Mesothelial cell of epicardium (in vitro differentiated cells): ENCODE measurements at regions not wholly inside any gene's neighbourhood (a gene's known extent, or its start where the extent isn't known, plus 50 kb on each side); places are given as distances from the start of the nearest gene placed in this dataset.

Experiments
- DNase-seq, 2 experiments: peaks; one replicate each; pipeline ENCODE4 v3.0.0; 2021; ENCODE audit warnings: low spot score in 2 of 2; ENCODE audit not compliant: unreplicated experiment in 2 of 2
- H3K27ac Mint-ChIP-seq: 2 replicates; pipeline ENCODE4 v1.8.0; 2021; ENCODE audit warnings: mixed read lengths
- H3K27me3 Mint-ChIP-seq: 2 replicates; pipeline ENCODE4 v1.8.0; 2021; ENCODE audit warnings: low read depth, mixed read lengths
- H3K36me3 Mint-ChIP-seq: 2 replicates; pipeline ENCODE4 v1.8.0; 2021; ENCODE audit warnings: mixed read lengths
- H3K4me1 Mint-ChIP-seq: 2 replicates; pipeline ENCODE4 v1.8.0; 2021; ENCODE audit warnings: mixed read lengths
- H3K4me3 Mint-ChIP-seq: 2 replicates; pipeline ENCODE4 v1.8.0; 2021; ENCODE audit warnings: mild to moderate bottlenecking, moderate library complexity, mixed read lengths
- H3K9me3 Mint-ChIP-seq: 2 replicates; pipeline ENCODE4 v1.8.0; 2021; ENCODE audit warnings: mixed read lengths
- TF ChIP-seq, protein P1 (sequence below): fragments of 200-600 bp; sonication (generic); IDR thresholded peaks from one replicate; pipeline ENCODE4 v1.5.0; 2021; ENCODE audit warnings: antibody characterized with exemption; ENCODE audit not compliant: unreplicated experiment

DNA sequence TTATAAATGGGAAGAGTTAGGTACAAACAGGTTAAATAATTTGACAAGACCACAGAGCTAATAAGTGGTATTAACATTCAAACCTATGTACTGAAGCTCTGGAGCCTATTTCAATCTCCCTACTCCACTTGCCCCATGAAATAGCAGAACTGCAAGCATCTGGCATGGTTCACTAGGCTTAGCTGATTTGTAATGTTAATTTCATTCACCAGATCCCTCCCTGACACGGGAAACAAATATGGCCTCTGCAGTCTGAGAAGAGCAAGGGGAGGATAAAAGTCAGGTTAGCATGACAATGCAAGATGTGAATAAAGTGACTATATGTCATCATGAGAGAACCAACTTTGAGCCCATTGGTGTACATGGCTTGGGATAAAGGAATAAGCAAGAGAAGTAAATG, 428.8 kb downstream of the BRINP1 start:
- TF ChIP-seq, protein P1, sequence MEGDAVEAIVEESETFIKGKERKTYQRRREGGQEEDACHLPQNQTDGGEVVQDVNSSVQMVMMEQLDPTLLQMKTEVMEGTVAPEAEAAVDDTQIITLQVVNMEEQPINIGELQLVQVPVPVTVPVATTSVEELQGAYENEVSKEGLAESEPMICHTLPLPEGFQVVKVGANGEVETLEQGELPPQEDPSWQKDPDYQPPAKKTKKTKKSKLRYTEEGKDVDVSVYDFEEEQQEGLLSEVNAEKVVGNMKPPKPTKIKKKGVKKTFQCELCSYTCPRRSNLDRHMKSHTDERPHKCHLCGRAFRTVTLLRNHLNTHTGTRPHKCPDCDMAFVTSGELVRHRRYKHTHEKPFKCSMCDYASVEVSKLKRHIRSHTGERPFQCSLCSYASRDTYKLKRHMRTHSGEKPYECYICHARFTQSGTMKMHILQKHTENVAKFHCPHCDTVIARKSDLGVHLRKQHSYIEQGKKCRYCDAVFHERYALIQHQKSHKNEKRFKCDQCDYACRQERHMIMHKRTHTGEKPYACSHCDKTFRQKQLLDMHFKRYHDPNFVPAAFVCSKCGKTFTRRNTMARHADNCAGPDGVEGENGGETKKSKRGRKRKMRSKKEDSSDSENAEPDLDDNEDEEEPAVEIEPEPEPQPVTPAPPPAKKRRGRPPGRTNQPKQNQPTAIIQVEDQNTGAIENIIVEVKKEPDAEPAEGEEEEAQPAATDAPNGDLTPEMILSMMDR = no peak
- H3K27ac Mint-ChIP-seq = no peak overlapping the region

DNA sequence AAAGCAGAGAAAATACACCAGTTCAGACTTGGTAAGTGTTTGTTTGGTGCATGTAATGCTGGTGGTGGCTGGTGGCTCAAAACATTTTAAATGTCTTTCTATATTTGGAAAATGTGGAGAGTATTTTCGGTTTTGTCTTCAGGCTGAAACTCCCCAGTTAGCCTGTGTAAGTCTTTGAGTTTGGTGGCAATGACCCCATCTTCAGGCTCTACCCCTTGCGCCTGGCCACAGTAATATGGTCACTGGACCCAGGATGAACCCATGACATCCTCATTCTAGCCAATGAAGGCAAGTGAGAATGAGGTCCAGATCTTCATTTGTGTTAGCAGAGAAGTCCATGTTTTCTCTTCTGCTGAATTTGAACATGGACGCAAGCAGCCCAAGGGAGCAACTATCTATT, 422.6 kb downstream of the BRINP1 start:
- no peak for DNase-seq
- H3K9me3 Mint-ChIP-seq = no peaks in the 10 kb centered on the region
- H3K27me3 Mint-ChIP-seq = no peaks in the 10 kb centered on the region
- H3K4me1 Mint-ChIP-seq = no peaks in the 10 kb centered on the region
- H3K27ac Mint-ChIP-seq = no peak overlapping the region
- TF ChIP-seq, protein P1 = no peak
- no peak overlapping the region for H3K4me3 Mint-ChIP-seq
- no peaks in the 10 kb centered on the region for H3K36me3 Mint-ChIP-seq

More for the DNA sequence above, 428.8 kb downstream of the BRINP1 start:
- Mint-ChIP-seq H3K4me3 (no peak overlapping the region), H3K36me3 (no peaks in the 10 kb centered on the region), H3K9me3 (peaks cover 7% of the 10 kb centered on the region), H3K4me1 (no peaks in the 10 kb centered on the region), H3K27me3 (no peaks in the 10 kb centered on the region)
- DNase-seq = no peak

DNA sequence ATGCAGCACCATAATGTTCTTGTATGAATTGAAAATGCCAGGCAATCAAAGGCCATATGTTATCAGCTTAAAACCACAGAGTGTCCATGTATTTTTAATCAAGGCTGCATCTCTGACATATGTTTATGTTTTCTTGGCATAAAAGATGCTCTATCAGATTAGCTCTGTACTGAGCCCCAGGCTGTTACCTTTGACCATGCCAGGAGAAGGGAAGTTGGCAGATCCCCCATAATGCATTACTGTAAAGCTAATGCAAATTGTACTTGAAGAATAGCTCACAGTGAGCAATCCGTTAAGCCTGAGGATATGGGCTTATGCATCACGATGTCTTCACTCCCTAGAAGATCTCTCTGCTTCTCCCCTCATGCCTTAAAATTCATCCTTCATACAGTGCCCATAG, 414.4 kb downstream of the BRINP1 start:
- no peaks in the 10 kb centered on the region for H3K4me1 Mint-ChIP-seq
- no peak overlapping the region for H3K4me3 Mint-ChIP-seq
- DNase-seq = no peak
- H3K9me3 Mint-ChIP-seq = no peaks in the 10 kb centered on the region
- H3K36me3 Mint-ChIP-seq = no peaks in the 10 kb centered on the region
- TF ChIP-seq, protein P1 = no peak
- H3K27ac Mint-ChIP-seq = no peak overlapping the region
- no peaks in the 10 kb centered on the region for H3K27me3 Mint-ChIP-seq

DNA sequence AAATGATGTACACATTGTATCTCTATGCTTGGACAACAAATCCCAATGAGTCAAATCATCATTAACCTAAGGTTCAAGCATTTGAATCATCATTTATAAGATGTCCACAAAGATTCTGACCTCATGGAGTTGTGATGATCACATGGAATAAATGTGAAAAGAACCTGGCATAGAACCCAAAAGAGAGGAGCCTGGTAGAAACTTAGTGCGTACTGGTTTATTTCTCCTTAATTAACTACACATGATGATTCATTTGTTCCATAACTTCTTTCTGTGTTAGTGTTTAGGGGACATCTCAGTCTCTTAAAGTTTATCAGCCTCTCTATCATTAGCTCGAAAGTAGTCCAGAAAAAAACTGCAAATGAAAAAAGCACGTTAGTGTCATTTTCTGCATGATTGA, 411.6 kb downstream of the BRINP1 start:
- H3K27ac Mint-ChIP-seq = no peak overlapping the region
- no peak overlapping the region for H3K4me3 Mint-ChIP-seq
- DNase-seq = no peak
- H3K36me3 Mint-ChIP-seq = no peaks in the 10 kb centered on the region
- no peaks in the 10 kb centered on the region for H3K27me3 Mint-ChIP-seq
- TF ChIP-seq, protein P1 = no peak
- no peaks in the 10 kb centered on the region for H3K4me1 Mint-ChIP-seq
- no peaks in the 10 kb centered on the region for H3K9me3 Mint-ChIP-seq

DNA sequence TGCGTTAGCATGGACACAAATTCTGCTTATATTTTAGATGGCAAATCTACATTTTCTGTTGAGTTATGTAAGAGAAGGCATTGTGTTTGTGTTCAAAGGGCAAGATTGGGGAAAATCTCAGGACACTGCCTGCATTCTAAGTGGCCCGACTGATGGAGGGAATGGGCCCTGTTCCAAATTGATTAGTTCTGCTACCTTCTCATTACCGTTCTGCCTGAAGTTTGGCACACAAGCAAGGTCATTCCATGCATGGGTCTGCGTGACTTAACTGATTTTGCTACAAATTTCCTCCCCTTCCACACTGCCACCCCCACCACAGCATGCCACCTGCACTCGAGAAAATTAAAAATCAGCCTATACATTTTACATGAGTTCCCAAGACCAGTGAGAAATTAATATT, 409.9 kb downstream of the BRINP1 start:
- TF ChIP-seq, protein P1 = no peak
- Mint-ChIP-seq H3K4me3 (no peak overlapping the region), H3K4me1 (no peaks in the 10 kb centered on the region), H3K36me3 (no peaks in the 10 kb centered on the region), H3K9me3 (no peaks in the 10 kb centered on the region), H3K27me3 (no peaks in the 10 kb centered on the region), H3K27ac (no peak overlapping the region)
- no peak for DNase-seq

DNA sequence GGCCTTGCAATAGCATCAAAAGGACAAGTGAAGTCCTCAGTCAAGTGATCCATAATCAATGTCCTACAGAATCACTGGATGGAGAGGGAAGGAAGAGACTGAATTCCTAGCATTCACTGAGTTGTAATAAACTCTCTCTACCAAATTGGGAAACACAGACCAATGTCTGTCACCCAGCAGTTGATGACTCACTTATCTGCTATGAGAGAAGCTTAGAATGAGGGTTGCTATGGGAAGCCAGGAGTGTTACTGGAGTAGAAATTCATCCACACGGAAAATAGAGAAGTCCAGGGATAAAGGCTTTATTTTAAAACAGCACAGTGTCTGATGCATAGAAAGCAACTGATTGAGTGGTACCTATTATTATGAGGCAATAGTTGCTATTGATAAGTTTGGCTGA, 407.4 kb downstream of the BRINP1 start:
- no peak for DNase-seq
- TF ChIP-seq, protein P1 = no peak
- no peaks in the 10 kb centered on the region for H3K4me1 Mint-ChIP-seq
- H3K4me3 Mint-ChIP-seq = no peak overlapping the region
- no peaks in the 10 kb centered on the region for H3K36me3 Mint-ChIP-seq
- no peak overlapping the region for H3K27ac Mint-ChIP-seq
- no peaks in the 10 kb centered on the region for H3K9me3 Mint-ChIP-seq
- no peaks in the 10 kb centered on the region for H3K27me3 Mint-ChIP-seq
